Thyroid gland (tissue), 4 donors: ENCODE measurements at regions not wholly inside any gene's neighbourhood (a gene's known extent, or its start where the extent isn't known, plus 50 kb on each side); places are given as distances from the start of the nearest gene placed in this dataset.

Source experiments
- POLR2A ChIP-seq, 2 donors: fragments of 450-650 bp; IDR thresholded peaks; one replicate each; pipeline ENCODE4 v1.6.1; 2017; ENCODE audit warnings: antibody characterized with exemption in 2 of 2, mild to moderate bottlenecking in 2 of 2, moderate library complexity in 1 of 2
- TF ChIP-seq, protein P1 (sequence below), 6 experiments: fragments of 200-600 bp in 3 of 6; fragments of 450-650 bp in 3 of 6; sonication (generic) in 3 of 6; IDR thresholded peaks; one replicate each; pipeline ENCODE4 v1.5.1; 2016 to 2019; ENCODE audit warnings: antibody characterized with exemption in 6 of 6, mild to moderate bottlenecking in 2 of 6, inconsistent platforms in 1 of 6, moderate library complexity in 1 of 6

DNA sequence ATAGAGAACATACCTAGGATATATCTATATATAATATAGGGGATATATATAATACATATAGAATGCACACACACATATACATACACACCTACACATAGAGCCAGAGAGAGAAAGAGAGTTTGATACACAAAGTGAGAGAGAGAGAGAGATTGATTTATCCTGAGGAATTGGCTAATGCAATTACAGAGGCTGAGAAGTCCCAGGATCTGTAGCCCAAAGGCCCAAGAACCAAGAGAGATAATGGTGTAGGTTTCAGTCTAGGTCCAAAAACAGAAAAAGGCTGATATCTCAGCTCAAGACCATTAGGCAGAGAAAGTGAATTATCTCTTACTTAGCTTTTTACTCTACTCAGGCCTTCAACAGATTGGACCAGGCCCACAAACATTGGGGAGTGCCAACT, 715.0 kb upstream of the LCORL start:
- TF ChIP-seq, protein P1, sequence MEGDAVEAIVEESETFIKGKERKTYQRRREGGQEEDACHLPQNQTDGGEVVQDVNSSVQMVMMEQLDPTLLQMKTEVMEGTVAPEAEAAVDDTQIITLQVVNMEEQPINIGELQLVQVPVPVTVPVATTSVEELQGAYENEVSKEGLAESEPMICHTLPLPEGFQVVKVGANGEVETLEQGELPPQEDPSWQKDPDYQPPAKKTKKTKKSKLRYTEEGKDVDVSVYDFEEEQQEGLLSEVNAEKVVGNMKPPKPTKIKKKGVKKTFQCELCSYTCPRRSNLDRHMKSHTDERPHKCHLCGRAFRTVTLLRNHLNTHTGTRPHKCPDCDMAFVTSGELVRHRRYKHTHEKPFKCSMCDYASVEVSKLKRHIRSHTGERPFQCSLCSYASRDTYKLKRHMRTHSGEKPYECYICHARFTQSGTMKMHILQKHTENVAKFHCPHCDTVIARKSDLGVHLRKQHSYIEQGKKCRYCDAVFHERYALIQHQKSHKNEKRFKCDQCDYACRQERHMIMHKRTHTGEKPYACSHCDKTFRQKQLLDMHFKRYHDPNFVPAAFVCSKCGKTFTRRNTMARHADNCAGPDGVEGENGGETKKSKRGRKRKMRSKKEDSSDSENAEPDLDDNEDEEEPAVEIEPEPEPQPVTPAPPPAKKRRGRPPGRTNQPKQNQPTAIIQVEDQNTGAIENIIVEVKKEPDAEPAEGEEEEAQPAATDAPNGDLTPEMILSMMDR (IDR thresholded peaks at IDR 0.05): no peak
- TF ChIP-seq POLR2A (IDR thresholded peaks at IDR 0.05): no peak
